Neural cell (in vitro differentiated cells): ENCODE measurements at regions not wholly inside any gene's neighbourhood (a gene's known extent, or its start where the extent isn't known, plus 50 kb on each side); places are given as distances from the start of the nearest gene placed in this dataset.

Experiments
- H2AFZ ChIP-seq: fragments of 200-600, 300-800 bp; sonication (generic), shearing (Covaris generic); 2 replicates; pipeline ENCODE4 v1.6.0; 2014; ENCODE audit warnings: low read depth, mild to moderate bottlenecking, antibody characterized with exemption, low read length, moderate library complexity
- H3F3A ChIP-seq: fragments of 200-600 bp; shearing (Covaris generic); 2 replicates; pipeline ENCODE4 v1.6.1; 2016; ENCODE audit warnings: mild to moderate bottlenecking, moderate library complexity, mixed read lengths, antibody characterized with exemption, low read length; ENCODE audit not compliant: insufficient read depth, poor library complexity, severe bottlenecking
- H3K27ac ChIP-seq: fragments of 200-600, 300-800 bp; sonication (generic), shearing (Covaris generic); 2 replicates; pipeline ENCODE4 v1.5.1; 2014; ENCODE audit warnings: mild to moderate bottlenecking, low read length, moderate library complexity
- H3K27me3 ChIP-seq: fragments of 300-800, 200-600 bp; sonication (generic), shearing (Covaris generic); 2 replicates; pipeline ENCODE4 v1.6.0; 2014; ENCODE audit warnings: mild to moderate bottlenecking, low read depth, low read length, moderate library complexity; ENCODE audit not compliant: insufficient read depth
- H3K36me3 ChIP-seq: fragments of 300-800, 200-600 bp; sonication (generic), shearing (Covaris generic); 2 replicates; pipeline ENCODE4 v1.5.1; 2014; ENCODE audit warnings: mild to moderate bottlenecking, antibody characterized with exemption, low read length, moderate library complexity; ENCODE audit not compliant: insufficient read depth
- H3K4me2 ChIP-seq: fragments of 300-800, 200-600 bp; sonication (generic), shearing (Covaris generic); 2 replicates; pipeline ENCODE4 v1.6.0; 2014; ENCODE audit warnings: mild to moderate bottlenecking, low read length
- H3K4me3 ChIP-seq: fragments of 300-800, 200-600 bp; sonication (generic), shearing (Covaris generic); 2 replicates; pipeline ENCODE4 v1.5.1; 2014; ENCODE audit warnings: mild to moderate bottlenecking, low read length, moderate library complexity
- H3K79me2 ChIP-seq: fragments of 200-600 bp; shearing (Covaris generic); replicated peaks from 2 replicates; pipeline ENCODE4 v1.6.0; 2014; ENCODE audit warnings: mild to moderate bottlenecking, low read length, moderate library complexity; ENCODE audit not compliant: insufficient read depth
- H3K9ac ChIP-seq: fragments of 300-800, 200-600 bp; sonication (generic), shearing (Covaris generic); 2 replicates; pipeline ENCODE4 v1.6.1; 2016; ENCODE audit warnings: mild to moderate bottlenecking, low read length, mixed read lengths
- H3K9me2 ChIP-seq: fragments of 200-600 bp; shearing (Covaris generic); 2 replicates; pipeline ENCODE4 v1.6.1; 2016; ENCODE audit warnings: mild to moderate bottlenecking, low read length, mixed read lengths; ENCODE audit not compliant: insufficient read depth
- H3K9me3 ChIP-seq: fragments of 200-600, 300-800 bp; sonication (generic), shearing (Covaris generic); 2 replicates; pipeline ENCODE4 v1.6.1; 2016; ENCODE audit warnings: mild to moderate bottlenecking, mixed run types, low read length, moderate library complexity, mixed read lengths
- H4K20me1 ChIP-seq: fragments of 200-600 bp; shearing (Covaris generic); 2 replicates; pipeline ENCODE4 v1.6.1; 2016; ENCODE audit warnings: mild to moderate bottlenecking, mixed run types; ENCODE audit not compliant: insufficient read depth
- CTCF ChIP-seq: fragments of 450-650 bp; IDR thresholded peaks from 2 replicates; pipeline ENCODE4 v1.5.1; 2014; ENCODE audit warnings: antibody characterized with exemption, mild to moderate bottlenecking, moderate library complexity; ENCODE audit not compliant: poor library complexity, severe bottlenecking
- EP300 ChIP-seq: fragments of 450-650 bp; conservative IDR thresholded peaks from 2 replicates; pipeline ENCODE4 v1.6.1; 2014; ENCODE audit warnings: antibody characterized with exemption, mild to moderate bottlenecking, moderate library complexity; ENCODE audit not compliant: poor library complexity, severe bottlenecking
- EZH2 ChIP-seq: fragments of 200-600, 300-800 bp; shearing (Covaris generic), sonication (generic); IDR thresholded peaks from 2 replicates; pipeline ENCODE4 v1.6.1; 2014; ENCODE audit warnings: antibody characterized with exemption, low read length, borderline replicate concordance, mild to moderate bottlenecking; ENCODE audit not compliant: insufficient read depth, poor library complexity, severe bottlenecking
- MXI1 ChIP-seq: fragments of 450-650 bp; conservative IDR thresholded peaks from 2 replicates; pipeline ENCODE4 v1.6.1; 2014; ENCODE audit warnings: antibody characterized with exemption, mild to moderate bottlenecking; ENCODE audit not compliant: poor library complexity, severe bottlenecking
- POLR2AphosphoS5 ChIP-seq: IDR thresholded peaks from 2 replicates; pipeline ENCODE4 v1.6.1; 2012
- RAD21 ChIP-seq: fragments of 450-650 bp; conservative IDR thresholded peaks from 2 replicates; pipeline ENCODE4 v1.6.1; 2014; ENCODE audit warnings: antibody characterized with exemption, mild to moderate bottlenecking, moderate library complexity
- REST ChIP-seq: IDR thresholded peaks from 2 replicates; pipeline ENCODE4 v1.6.1; 2012; ENCODE audit warnings: borderline replicate concordance
- SMC3 ChIP-seq: fragments of 450-650 bp; conservative IDR thresholded peaks from 2 replicates; pipeline ENCODE4 v1.6.1; 2014; ENCODE audit warnings: antibody characterized with exemption, mild to moderate bottlenecking, moderate library complexity; ENCODE audit not compliant: poor library complexity
- TAF1 ChIP-seq: IDR thresholded peaks from 2 replicates; pipeline ENCODE4 v1.6.1; 2012; ENCODE audit warnings: low read depth

GRCh38 chrX:97763981-97764380, 880.3 kb downstream of the RPA4 start:
- no peaks in the 10 kb centered on the region for H3K9me3 ChIP-seq
- TF ChIP-seq TAF1 (no peak), CTCF (no peak), SMC3 (no peak)
- no peaks in the 10 kb centered on the region for H3K9me2 ChIP-seq
- H3K4me3 ChIP-seq: no peak overlapping the region
- no peak overlapping the region for H3K27ac ChIP-seq
- no peaks in the 10 kb centered on the region for H3K36me3 ChIP-seq
- H4K20me1 ChIP-seq: no peaks in the 10 kb centered on the region
- no peaks in the 10 kb centered on the region for H3K27me3 ChIP-seq
- no peak overlapping the region for H3K9ac ChIP-seq
- no peaks in the 10 kb centered on the region for H3F3A ChIP-seq
- no peaks in the 10 kb centered on the region for H3K79me2 ChIP-seq
- no peak overlapping the region for H3K4me2 ChIP-seq
- no peak overlapping the region for H2AFZ ChIP-seq

DNA sequence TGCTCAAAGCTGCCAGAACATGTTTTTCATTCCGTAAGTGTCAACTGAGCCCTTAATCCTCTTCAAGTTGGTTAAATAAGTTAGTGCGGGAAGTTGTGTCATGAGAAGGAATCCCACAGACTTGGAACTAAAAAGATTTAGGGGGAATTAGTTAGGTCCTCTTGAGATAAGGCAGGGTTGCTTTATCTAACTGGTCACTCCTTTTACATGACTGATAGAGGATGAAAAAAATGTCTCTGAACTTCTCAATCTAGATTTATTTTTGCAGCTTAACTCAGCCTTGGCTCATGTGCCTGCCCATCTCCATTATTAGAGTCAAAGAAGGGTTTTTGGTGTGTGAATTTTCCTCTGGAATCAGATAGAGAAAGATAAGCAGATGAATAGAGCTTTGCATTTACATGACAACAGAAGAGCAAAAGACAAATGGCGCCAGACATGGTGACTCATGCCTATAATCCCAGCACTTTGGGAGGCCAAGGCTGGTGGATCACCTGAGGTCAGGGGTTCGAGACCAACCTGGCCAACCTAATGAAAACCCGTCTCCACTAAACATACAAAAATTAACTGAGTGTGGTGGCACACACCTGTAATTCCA, 882.9 kb downstream of the RPA4 start:
- TF ChIP-seq MXI1 (no peak), EP300 (no peak), TAF1 (no peak), SMC3 (no peak), RAD21 (no peak), REST (no peak), CTCF (no peak), POLR2AphosphoS5 (no peak), EZH2 (no peak)
- no peaks in the 10 kb centered on the region for H4K20me1 ChIP-seq
- no peak overlapping the region for H3K4me3 ChIP-seq
- H3K9me3 ChIP-seq: no peaks in the 10 kb centered on the region
- no peak overlapping the region for H2AFZ ChIP-seq
- no peak overlapping the region for H3K27ac ChIP-seq
- no peak overlapping the region for H3K4me2 ChIP-seq
- H3K36me3 ChIP-seq: no peaks in the 10 kb centered on the region
- H3K79me2 ChIP-seq: no peaks in the 10 kb centered on the region
- no peak overlapping the region for H3K9ac ChIP-seq
- no peaks in the 10 kb centered on the region for H3K27me3 ChIP-seq
- H3F3A ChIP-seq: no peaks in the 10 kb centered on the region
- H3K9me2 ChIP-seq: no peaks in the 10 kb centered on the region
